COR-L47 (cell line): ENCODE measurements at regions not wholly inside any gene's neighbourhood (a gene's known extent, or its start where the extent isn't known, plus 50 kb on each side); places are given as distances from the start of the nearest gene placed in this dataset.

Source experiments
- DNase-seq: peaks from one replicate; lab custom pipeline; 2025; lab: John Stamatoyannopoulos, UW

DNA sequence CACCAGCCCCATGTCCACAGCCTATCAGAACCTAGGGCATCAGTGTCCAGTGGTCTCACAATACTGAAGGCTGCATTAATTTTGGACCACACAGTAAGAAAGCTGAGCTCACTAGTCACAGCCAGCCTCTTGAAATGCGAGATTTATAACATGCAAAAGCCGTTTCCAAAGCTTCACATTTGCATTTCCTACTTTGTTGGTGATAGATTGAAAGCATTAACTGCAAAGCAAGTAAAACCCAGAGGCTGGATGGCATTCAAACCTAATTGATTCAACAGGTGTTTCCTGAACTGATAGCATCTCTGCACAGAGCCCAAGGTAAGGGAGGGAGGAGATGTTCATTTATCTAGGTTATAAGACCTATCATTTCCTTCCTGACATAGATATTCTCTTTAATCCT is 410.1 kb downstream of the OMA1 start:
- DNase-seq = no peak

DNA sequence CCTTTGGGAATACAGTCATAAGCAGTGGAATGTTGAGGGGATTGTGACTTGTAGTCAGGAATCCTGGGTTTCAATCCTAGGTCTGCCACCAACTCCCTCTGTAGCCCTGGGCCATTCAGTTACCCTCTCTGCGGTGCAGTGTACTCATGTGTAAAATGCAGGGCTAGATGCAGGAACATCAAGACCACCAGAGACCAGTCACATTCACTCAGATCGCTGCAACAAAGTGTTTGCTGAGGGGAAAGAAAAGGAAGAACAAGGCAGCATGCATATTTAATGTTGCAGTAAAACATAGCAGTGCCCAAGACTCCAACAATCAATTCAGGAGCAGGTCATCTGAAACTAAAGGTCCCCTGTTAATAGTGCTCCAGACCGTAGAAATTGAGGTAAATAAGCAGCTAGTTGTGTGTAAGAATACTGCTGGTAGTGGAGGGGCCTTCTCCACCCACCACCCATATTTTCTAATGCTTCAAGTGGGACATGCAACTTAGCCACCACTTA is 410.7 kb downstream of the OMA1 start:
- DNase-seq = no peak

DNA sequence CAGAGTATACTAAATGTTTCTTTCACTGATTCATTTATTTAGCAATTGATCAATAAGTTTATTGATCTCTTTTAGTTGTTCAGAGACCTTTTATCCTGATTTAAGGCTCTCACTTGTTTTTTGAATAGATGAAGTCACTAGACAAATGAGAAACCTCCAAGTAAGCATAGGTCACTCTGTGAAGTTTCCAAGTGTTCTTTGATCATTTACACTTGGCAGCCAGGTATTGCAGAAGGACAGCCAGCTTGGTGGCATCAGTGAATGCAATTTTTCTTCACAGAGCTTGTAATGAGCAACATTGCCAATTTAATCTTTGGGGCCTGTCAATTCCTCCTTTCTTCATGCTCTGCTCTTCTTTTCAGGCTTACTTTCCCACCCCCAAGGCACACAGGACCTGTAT is 413.0 kb downstream of the OMA1 start:
- DNase-seq = no peak

DNA sequence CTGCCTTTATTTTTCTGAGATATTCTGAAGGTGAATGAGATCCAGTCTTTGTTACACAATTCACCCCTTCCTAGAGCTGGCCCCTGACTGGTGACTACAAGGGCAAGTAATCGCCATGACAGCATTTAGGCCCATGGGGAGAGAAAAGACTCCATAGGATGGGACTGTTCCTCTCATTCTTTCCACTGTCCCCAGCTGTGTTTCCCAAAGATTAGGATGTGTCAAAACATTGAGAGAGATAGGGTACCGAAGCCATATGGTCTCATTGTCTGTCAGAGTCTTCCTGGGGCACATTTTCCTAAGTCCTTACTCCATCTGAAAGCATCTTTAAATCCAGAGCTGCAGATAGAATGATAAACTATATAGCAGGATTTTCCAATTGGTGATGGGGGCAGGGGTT is 423.5 kb downstream of the OMA1 start:
- DNase-seq = no peak

DNA sequence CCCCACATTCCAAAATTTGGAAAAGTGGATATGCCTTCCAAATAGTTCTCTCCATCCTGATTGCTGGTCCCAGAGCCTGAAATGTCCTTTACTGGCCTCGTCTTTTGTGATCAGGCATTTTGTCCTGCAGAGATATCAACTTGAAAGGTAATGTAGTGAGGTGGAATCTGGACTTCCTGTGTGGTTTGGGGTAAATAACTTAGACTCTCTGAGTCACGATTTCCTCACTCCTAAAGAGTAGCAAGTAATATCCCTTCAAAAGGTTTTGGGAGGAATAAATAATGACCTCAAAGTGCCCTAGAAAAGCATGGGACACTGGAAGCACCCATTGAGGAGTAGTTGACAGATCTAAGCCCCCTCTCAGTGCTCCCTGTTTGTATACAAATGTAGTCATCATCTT is 426.6 kb downstream of the OMA1 start:
- DNase-seq = no peak

DNA sequence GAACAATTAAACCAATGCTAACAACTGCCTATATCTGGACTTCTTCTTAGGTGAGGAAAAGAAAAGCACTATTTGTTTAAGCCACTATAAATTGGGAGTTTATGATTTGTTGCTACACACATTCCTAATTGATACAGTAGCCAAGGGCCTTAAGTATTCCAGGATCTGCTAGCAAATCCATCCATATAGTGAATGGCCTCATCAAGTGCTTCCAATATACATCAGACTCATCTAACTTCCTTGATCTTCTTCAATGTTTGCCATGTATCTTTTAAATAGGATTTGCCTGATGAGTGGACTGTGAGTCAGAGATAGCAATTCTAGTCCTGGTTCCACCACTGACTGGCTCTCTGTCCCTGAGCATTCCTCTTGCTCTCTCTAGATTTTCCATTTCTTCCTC is 430.2 kb downstream of the OMA1 start:
- no peak for DNase-seq

DNA sequence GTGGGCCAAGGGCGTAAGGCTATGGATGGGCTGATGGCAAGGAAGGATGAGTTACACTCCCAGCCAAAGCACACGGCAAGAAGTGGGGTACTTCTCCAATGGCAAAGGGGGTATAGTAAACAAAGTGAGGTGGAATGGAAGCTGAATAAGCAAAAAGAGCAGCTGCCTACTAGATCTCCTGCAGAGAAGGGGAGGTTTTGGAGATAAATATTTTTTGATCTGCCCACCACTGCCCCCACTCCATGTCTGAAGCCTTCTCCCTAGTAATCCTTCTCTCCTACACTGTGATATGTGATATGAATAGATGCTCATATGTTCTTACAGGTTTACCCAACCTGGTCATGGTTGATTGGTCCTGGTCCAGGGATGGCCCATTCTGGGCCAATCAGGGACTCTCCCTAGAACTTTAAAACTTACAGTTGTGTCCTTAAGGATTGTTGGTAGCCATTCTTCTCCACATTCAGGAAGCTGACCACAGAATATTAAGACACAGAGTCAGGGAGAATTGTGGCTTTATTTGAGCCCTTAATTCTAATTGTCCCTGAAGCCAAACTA is 436.8 kb downstream of the OMA1 start:
- DNase-seq = no peak

DNA sequence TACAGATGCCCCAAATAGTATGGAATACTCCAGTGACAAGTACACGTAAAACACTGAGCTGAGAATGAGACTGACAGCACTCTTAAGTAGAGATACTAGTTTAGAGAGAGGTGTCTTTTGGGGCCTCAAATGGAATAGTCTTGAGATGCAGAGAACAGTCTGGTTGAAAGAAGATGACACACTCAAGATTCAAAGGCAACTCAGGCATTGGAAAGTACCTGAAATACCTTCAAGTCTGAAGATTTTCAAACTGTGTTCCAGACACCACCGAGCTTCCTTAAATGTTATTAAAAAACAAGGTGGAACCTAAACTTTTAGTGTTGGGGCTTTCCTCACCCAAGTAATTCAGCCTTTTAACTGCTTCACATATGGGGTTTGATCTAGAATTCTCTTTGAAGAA is 437.7 kb downstream of the OMA1 start:
- no peak for DNase-seq

DNA sequence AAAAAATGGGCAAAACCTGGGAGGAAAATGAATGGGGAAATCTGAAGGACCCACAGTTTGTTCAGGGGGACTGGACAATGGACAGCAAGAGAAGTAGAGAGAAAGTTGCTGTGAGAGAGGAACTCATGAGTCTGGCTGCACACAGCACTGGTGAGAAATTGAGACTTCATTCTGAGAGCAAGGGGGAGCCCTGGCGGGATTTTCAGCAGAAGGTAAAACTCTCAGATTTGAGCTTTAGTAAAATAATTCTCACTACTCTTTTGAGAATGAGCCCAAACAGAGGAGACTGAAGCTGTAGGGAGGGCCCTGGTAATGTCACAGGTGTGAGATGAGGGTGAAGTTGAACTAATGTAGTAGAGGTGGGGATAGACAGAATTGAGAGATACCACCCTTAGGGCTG is 438.6 kb downstream of the OMA1 start:
- no peak for DNase-seq

DNA sequence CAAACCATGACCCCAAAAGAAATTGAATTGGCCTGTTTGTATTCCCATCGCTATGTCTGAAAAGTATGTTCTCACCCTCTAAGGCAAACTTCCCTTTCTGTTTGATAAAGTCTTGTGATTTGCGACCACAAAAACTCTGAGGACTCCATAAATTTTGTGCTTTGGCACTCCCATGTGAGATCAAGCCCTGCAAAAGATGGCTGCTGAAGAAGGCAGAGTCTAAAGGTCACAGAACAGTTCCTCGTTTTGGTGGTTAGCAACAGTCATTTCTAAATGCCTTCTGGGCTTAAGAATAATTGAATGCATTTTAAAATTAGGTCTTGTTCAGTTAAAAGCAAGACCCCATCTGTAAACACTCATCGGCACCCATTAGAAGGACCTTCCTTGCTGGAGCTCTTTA is 441.6 kb downstream of the OMA1 start:
- DNase-seq = no peak

DNA sequence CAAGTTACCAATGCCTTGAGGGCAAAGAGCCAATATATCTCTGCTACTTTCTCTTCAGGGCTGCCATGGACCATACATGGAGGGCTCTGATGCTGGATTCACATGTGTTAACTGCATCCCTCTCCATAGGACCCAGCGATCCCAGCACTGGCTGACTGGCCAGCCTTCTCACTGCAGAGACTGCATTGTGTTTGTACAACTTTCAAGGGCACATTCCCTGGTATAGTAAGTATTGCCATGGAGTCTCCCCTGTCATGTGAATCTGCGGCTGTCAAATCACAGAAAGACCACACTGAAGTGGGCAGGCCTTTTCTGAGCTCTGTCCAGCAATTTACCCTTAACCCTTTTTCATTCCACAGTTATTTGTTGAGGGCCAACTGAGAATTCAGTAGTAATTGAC is 449.8 kb downstream of the OMA1 start:
- no peak for DNase-seq

DNA sequence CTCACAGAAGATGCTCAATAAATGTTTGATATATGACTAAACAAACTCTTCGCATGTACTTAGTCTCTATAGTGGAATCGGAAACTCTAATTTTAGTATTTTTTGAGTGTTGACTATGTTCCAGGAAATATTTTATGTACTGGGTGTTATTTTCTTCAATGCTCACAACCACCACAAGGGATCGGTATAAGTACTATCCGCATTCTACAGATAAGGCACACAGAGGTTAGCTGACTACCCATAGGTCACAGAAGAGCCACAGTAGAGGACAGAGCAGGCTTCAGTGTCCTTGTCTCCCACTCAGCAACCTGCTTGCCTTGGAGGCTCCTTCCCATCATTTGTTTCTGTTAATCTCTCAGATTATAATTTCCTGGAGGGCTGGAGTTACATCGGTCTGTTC is 451.3 kb downstream of the OMA1 start:
- DNase-seq = no peak

DNA sequence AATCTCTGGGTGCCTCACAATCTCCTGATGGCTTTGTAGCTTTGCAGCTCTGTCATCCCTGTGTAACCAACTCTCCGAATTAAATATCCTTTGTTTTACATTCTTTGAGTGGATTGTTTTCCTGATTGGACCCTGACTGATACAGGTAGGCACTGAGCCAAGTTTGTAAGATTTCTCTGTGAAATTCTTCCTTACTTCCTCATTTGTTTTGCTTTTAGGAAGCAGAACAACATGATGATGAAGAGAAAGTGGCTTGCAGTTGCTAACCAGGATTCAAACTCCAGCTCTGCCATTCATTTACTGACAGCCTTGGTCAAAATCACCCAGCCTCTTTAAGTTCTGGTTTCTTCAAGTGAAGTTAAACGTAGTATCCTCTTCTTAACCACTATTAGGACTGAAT is 452.3 kb downstream of the OMA1 start:
- no peak for DNase-seq

DNA sequence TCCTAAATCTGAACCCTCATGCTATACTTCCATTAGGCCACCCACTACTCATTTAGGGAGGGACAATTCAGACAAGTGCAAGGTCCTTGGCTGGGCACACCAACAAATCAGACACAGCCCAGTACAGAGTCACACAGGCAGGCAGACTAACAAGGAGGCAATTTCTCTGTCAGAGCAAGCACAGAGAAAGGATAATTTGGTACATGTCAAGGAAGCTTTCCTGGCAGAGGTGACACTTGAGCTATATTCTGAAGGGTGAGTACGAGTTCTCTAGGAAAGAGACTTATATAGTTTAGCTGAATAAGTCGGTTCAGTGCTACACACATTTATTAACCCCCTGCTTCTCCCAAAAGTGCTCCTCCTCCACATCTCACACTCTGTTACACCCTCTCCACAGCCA is 455.9 kb downstream of the OMA1 start:
- no peak for DNase-seq

DNA sequence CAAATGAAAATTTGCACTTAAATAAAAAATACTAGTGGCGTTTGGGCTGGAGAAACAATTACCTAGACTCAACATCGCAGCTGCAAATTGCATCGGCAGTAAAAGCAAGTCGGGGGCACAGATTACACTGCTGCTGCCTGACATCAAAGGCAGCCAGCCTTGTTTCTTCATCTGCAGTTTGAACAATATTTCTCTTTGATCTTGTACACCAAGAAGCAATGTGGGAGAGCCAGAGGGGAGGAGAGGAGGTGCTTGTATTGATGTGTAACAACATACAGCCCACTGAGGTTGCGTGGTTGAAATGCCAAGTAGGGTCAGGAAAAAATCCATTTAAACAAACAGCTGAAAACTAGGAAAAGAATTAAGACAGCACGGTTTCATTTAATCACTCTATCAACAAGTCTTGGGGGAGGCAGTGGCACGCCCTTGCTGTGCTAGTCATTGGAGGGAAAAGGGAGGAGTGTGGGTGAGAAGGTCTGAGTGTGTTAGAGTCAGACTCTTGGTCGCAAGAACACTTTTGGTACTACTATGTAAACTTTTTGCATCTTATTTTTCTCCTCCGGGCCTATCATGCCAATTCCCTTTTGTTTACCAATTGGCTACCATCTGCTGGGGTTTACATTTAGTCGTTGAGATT is 456.5 kb downstream of the OMA1 start:
- no peak for DNase-seq

DNA sequence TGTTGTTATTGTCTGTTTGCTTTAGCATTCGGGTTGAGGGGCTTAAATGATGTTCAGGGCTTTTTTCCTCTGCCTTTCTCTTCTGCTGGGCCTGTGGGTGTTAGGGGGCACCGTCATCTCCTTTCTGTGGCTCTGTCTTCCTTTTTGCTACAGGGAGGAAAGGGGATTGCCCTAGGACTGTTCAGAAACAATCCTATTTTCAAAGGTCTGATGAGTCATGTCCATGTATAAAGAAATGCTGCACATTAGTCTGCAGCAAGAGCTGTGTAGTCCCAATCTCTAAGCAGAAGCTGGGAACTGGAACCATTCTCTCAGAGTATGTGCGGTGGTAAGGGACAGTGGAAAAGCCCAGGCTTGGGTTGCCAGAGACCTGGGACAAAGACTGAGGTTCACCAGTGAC is 462.3 kb downstream of the OMA1 start:
- DNase-seq = no peak

DNA sequence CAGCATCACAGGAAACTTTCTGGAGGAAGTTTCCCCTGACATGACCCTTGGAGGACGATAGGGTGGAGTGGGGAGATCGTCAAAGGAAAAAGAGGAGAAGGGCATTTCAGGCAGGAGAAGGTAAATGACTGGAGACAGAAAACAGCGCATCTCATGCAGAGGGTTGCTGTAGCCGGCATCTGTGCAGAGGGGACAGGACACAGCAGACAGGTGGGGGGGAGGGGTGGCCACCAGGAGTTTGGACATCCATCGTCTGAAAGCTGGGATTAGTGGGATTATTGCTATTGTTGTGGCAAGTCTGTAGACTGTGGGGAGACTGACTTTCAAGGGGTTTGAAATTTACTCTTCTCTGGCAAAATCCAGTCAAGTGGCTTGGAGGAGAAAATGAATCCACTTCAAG is 463.9 kb downstream of the OMA1 start:
- DNase-seq = no peak

DNA sequence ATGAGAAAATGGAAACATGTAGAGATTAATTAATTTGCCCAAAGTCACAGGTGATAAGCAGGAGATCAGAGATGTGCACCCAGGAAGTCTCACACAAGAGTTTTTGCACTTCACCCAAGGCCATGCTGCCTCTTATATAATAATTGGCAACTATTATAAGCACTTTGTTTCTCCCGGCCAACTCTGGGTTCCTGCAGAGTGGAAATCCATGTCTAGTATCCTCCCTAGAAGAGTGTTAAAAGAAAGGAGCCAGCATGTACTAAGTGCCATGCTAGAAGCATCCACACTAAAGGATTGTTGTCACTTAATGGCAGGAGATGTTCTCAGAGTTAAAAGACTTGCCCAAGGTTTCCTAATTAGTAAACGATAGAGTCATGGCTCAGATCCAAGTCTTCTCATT is 470.3 kb downstream of the OMA1 start:
- DNase-seq = no peak

DNA sequence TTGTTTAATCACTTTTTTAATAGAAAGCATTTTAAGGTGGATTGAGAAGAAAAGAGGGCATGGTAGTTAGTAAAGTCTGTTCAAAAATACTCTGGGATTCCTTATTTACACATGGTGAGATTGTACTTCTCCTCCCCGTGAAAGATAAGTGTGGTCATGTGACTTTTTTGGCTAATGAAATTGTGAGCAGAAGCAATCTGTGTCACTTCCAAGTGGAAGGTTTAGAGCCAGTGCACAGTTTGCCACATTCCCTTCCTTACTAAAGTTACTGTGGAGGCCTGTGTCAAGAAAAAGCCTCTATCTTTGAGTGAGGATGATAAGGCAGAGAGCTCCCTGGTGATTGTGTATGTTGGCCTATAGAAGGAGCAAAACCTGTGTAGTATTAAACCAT is 471.3 kb downstream of the OMA1 start:
- no peak for DNase-seq

DNA sequence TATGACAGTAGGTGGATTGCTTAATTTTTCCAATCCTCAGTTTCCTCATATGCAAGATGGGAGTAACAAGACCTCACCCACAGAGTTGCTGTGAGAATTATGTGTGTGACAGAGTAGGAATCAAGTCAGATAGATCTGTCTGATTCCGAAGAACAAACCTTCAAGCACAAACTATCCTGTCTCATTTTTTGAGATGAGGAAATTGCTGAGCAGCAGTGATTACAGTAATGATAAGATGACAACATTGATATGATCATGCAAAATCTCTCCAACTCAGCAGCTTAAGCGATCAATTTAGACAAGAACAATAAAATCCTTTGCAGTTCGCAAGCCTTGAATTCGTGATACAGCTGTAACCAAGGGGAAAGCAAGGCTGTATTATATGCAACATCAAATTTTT is 474.1 kb downstream of the OMA1 start:
- DNase-seq = no peak

DNA sequence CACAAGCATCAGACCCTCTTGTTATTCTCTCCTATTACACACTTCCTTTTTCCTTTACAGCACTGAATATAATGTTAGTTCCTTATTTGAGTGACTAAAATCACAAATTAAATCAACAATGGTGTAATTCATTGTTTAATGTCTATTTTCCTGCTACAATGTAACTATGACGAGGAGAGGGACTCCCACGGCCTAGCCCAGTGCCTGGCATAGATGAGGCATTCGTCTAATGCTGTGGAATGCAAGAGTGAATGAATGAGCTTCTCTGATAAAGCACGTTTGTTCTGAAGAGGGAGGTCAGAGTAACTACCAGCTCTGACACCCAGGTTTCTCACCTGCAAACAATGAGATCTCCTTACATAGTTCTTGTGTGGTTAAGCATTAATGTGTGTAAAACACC is 479.4 kb downstream of the OMA1 start:
- no peak for DNase-seq

DNA sequence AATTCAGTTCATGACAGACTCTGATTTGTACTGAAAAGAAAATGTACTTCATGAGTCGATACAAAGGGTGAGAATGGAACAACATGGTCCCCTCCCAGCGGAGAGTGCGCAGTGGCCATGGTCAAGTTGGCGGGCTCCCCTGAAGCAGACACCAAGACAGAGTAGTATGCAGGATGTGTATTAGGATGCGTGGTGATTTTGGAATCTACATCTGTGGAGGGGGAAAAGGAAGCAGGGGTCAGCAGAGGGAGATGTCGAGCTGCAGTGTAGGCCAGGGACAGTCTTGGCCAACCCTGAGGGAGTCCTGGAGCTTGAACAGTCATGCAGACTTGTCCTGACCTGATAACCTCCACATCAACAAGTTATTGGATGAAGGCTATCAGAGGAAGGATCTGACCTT is 481.0 kb downstream of the OMA1 start:
- no peak for DNase-seq

DNA sequence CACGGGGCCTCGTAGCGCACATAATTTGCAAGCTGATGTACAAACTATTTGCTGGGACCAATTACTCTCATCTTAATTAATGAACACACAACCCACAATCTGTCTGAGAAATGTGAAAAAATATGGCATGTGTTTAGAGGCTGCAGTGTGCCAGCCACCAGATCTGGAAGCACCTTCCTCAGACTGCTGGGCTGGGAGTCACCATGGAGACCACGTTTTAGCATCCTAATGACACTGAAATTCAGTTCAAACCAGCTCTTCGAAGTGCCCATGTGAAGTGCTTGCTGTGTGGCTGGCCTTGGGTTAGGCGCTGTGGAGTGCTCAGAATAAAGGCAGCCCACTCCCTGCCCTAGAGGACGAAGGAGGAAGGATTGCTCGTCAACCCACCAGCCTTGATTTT is 482.4 kb downstream of the OMA1 start:
- no peak for DNase-seq

DNA sequence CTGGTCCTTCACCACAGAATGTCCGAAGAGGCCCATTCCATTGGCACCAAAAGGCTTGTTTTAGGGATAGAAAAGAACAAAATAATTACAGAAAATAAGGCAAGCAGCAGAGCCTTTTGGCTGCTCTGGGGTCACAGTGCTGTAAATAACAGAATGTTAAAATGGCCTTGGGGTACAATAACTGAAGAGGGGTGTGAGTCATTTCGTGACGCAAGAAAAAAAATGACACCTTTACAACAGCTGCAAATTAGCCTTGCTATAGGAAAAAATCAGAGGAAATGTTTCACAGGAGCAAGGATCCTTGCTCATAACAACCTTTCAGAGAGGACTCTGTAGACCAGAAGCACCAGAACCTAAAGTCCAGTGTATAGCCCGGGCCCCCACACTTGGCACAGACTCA is 483.4 kb downstream of the OMA1 start:
- no peak for DNase-seq

DNA sequence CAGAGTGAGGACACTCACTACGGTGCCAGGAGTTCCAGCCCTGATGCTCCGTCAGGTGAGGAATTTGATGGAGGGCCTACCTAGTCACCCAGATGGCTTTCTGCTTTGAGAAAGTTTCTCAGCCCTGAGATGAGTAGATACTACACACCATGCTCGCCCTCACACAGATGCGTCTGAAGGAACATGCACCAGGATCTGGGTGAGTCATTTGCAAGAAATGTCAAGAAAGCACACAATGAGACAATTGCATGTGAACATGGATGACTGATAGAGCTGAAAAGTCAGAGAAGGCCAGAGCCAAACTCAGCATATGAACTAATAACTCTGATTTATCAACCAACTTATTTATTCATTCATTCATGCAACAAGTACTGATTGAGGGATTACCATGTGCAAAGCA is 483.9 kb downstream of the OMA1 start:
- no peak for DNase-seq
